GM11168 (cell line): ENCODE measurements at regions not wholly inside any gene's neighbourhood (a gene's known extent, or its start where the extent isn't known, plus 50 kb on each side); places are given as distances from the start of the nearest gene placed in this dataset.

ENCODE experiments used
- in situ Hi-C: fragments of 300-500 bp; cut with MboI; formaldehyde crosslinking; loops from one replicate; pipeline ENCODE4 v1.12.0; 2022; ENCODE audit warnings: low sequenced_read_pairs; ENCODE audit not compliant: unreplicated experiment

GRCh38 chr10:55310143-55310542, 509.1 kb upstream of the PCDH15 start:
- in situ Hi-C loops = no loop called here

DNA sequence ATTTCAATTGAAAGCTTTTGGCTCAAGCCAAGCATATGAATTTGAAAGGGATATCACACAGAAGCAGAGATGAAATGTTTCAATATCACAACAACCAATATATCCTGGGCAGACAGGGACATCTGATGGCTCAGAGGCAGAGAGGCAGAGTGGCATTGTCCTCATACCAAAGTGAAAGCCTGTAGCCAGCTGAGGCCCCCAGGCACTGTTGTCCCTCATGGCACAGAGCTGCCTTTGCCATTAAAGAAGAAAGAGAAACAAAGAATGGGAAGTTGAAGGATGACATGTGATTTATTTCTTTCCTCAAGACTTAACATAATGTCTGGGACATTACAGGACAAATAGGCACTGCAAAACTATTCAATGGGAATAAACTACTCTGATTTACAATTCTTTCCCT, 504.3 kb upstream of the PCDH15 start:
- in situ Hi-C loops = no loop called here

DNA sequence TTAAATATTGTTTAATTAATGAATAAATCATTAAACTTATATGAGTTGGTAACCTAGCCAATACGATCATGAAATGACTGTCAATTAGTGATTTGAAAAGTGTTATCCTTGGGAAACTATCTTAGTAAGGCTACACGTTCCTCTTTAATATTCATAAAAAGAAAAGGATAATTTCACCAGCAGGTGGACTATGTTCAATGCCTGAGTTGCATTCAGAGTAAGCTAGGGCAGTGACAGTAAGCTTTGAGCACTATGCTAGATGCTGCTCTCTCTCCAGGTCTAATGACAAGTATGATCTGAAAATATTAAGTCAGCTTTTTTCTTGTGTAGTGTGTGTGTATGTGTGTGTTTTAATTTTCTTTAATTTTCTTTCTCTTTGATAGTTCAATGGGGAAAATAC, 486.3 kb upstream of the PCDH15 start:
- in situ Hi-C loops = no loop called here

- in situ Hi-C loops = no loop called here
Measured at GRCh38 chr10:55283031-55283430, 482.0 kb upstream of the PCDH15 start.

GRCh38 chr10:55280696-55281095, 479.7 kb upstream of the PCDH15 start:
- in situ Hi-C loops = no loop called here

DNA sequence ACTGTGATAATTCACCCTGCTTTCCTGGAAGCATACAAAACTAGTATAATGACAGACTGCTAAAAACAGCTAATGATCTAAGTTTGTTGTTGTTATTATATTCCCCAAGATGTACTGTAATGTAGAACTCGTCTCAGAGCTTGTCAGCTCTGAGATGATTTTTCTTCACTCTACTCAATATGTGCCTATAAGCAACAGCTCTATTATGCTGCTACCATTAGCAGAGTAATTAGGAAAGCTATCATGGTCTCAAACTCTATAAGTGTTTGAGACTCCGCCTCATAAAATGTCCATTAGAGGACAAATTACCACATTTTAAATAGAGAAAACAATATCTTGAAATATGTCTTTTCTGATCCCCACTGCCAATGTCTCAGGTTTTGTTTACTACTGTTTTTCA, 476.5 kb upstream of the PCDH15 start:
- in situ Hi-C loops = no loop called here

DNA sequence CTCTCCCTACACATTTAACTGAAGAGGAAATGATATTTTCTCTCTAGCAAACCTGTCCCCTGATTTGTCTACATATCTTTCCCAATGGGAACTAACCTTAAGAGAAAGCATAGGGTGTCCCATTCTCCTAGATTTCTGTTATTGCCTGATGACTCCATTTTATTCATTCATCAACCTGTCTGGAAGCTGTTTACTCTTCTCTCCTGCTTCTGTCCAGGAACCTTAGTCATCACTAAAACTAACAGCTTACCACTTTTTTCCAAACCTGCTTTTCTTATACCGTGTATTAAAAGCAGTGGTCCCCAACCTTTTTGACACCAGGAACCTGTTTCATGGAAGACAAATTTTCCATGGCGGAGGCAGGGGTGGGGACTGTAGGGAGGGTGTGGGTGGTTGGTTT, 473.3 kb upstream of the PCDH15 start:
- in situ Hi-C loops = no loop called here

GRCh38 chr10:55273946-55274345, 472.9 kb upstream of the PCDH15 start:
- in situ Hi-C loops = no loop called here

DNA sequence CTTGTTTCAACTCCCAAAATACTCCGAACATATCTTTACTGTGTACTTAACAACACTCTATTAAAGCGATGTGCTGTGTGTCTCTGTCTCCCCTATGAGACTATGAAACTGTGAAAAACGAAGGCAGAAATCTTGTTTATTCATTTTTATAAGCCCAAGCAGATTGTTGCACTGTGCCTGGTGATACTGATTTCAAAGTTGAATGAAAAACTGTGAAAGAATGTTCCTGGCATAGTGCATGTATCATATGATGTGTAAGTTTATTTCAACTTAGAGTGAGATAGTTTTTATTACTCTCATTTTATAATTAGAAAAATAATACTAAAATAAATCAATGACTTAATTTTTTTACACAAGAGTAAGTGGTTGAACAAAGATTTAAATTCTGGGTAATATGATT, 471.9 kb upstream of the PCDH15 start:
- in situ Hi-C loops = no loop called here

GRCh38 chr10:55266797-55267196, 465.8 kb upstream of the PCDH15 start:
- in situ Hi-C loops = no loop called here

- in situ Hi-C loops = no loop called here
Measured at GRCh38 chr10:55263327-55263726, 462.3 kb upstream of the PCDH15 start.

DNA sequence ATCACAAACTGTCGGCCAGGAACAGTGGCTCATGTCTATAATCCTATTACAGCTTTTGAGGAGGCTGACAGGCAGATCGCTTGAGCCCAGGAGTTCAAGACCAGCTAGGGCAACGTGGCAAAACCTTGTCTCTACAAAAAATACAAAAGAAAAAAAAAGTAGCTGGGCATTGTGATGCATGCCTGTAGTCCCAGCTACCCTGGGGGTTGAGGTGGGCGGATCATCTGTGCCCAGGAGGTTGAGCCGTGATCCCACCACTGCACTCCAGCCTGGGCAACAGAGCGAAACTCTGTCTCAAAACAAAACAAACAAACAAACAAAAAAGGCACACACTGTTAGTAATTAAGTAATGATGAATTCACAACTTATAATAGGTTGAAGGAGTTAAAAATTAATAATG, 441.5 kb upstream of the PCDH15 start:
- in situ Hi-C loops = no loop called here

DNA sequence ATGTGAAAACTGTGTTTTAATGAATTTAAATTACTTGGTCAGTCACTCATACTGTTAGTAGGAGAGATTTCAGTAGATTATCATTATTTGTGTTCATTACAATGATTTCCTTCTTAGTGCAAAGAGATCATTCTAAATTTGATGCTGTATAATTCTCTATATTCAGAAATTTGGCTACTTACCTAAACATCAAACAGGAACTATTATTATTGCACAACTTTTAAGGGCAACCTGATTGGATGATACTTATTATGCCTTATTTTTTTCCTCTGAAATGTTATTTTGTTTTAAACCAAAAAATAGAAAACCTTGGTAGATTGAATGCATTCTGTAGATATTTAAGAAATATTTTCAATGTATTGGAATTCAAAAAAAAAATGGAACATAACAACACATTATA, 436.4 kb upstream of the PCDH15 start:
- in situ Hi-C loops = no loop called here

DNA sequence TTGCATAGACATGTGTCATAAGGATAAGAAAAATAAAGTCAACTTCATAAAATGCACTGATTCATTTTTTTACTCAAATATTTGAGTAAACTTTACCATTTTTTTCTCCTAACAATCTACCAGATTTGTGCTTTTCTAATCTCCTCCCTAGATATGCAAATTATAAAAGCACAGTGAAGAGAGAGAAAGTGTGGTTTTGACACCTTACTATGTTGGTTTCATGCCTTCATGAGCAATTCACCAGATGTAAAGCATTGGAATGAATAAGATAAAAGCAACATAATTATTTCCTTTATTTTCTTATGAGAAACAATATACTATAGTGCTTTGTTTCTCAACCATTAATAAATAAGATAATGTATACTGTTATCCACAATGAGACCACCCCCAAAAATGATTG, 432.5 kb upstream of the PCDH15 start:
- in situ Hi-C loops = no loop called here

- in situ Hi-C loops = no loop called here
Measured at GRCh38 chr10:55233090-55233489, 432.1 kb upstream of the PCDH15 start.

DNA sequence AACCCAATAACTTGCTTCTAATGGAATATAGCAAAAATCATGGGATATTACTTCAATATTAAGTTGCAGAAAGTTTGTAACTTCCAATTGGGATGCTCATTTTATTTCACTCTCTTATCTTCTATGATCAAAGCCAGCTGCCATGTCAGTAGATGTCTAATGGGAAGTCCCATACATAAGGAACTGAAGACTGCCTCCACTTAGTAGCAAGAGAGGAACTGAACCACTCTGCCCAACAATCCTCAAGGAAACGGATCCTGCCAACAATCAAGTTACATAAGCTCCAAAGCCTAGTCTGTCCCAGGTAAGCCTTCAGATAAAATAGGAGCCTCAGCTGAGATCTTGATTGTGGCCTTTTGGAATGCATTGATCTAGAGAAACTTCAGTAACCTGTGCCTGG, 431.5 kb upstream of the PCDH15 start:
- in situ Hi-C loops = no loop called here

DNA sequence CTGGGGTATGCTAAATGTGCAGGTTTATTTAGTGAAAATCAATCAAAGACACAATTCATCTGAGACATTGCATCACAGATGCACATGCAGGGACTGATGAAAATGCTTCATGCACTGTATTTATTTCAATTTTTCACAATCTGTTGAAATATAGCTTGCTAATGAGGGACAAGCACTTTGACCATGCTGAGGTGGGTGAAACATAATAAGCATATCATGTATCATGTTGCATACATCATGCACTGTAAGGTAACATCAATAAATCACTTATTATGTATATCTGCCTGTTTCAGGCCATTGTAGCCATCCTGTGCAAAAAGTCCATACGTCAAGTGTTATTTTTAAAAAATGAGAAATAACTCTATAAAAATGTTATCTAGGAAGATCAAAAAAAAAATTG, 426.9 kb upstream of the PCDH15 start:
- in situ Hi-C loops = no loop called here

- in situ Hi-C loops = no loop called here
Measured at GRCh38 chr10:55224007-55224781, 423.2 kb upstream of the PCDH15 start.

DNA sequence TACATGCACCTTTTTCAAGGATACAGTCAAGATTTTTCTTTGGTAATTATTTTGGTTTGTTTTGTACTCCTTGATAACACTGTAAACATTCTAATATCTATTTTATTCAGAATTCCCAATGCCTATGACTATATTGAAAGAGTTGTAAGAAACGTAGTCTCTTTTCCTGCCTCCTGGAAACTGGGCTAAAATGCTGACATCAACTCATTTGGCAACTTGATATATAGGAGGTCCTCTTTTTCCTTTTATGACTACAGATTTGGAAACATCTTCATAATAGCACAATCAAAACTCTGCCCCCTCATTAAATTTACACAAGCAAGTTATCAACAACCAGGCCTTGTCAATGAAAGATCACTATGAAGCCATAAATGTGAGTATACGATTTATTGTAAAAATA, 422.3 kb upstream of the PCDH15 start:
- in situ Hi-C loops = no loop called here

GRCh38 chr10:55220975-55221374, 419.9 kb upstream of the PCDH15 start:
- in situ Hi-C loops = no loop called here

GRCh38 chr10:55215699-55216098, 414.7 kb upstream of the PCDH15 start:
- in situ Hi-C loops = no loop called here

GRCh38 chr10:55214608-55215007, 413.6 kb upstream of the PCDH15 start:
- in situ Hi-C loops = no loop called here

GRCh38 chr10:55212051-55212450, 411.0 kb upstream of the PCDH15 start:
- in situ Hi-C loops = no loop called here
